ENCODE measurements at regions not wholly inside any gene's neighbourhood (a gene's known extent, or its start where the extent isn't known, plus 50 kb on each side); places are given as distances from the start of the nearest gene placed in this dataset.
"Not testable (repeated sequence)": the region's sequence is repeated elsewhere in the genome, so short reads cannot be mapped to it uniquely, and the experiment has no call there.

DNA sequence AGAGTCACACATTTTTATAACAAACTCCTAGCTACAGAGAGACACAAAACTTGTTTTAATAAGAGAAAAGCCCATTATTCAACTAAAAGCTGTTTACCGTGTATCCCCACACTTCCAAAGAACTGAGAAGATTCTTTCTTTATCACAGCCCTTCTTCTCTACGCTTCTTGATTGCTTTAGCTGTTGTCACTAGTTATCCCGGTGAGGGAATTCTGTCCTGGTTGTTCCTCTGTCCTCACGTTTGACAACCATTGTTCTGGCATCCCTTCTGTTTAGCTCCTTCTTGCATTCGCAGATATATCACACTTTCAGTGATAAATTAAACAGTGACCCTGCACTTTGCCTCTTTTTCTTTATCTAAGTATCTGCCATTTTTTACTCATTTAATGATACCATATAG, 1035.1 kb upstream of the PCDH20 start:
- Mint-ChIP-seq H3K9me3 (no peaks in the 10 kb centered on the region), H3K27me3 (no peaks in the 10 kb centered on the region), H3K4me1 (no peaks in the 10 kb centered on the region), H3K4me3 (no peak overlapping the region), H3K36me3 (ENCODE audit: low read depth) (no peaks in the 10 kb centered on the region), H3K27ac (no peak overlapping the region)
- DNase-seq, result no peak
- ATAC-seq, result no peak

DNA sequence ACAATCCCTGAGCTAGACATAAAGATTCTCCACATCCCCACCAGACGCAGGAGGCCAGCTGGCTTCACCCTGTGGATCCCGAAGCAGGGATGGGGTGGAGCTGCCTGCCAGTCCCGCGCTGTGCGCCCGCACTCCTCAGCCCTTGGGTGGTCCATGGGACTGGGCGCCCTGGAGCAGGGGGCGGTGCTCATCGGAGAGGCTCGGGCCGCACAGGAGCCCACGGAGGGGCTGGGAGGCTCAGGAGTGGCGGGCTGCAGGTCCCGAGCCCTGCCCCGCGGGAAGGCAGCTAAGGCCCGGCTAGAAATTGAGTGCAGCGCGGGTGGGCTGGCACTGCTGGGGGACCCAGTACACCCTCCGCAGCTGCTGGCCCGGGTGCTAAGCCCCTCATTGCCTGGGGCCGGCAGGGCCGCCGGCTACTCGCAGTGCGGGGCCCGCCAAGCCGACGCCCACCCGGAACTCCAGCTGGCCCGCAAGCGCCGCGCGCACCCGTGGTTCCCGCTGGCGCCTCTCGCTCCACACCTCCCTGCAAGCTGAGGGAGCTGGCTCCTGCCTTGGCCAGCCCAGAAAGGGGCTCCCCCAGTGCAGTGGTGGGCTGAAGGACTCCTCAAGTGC, 1032.2 kb upstream of the PCDH20 start:
- not testable (repeated sequence) for H3K9me3 Mint-ChIP-seq; ATAC-seq; H3K27me3 Mint-ChIP-seq; H3K4me1 Mint-ChIP-seq; H3K27ac Mint-ChIP-seq; H3K36me3 Mint-ChIP-seq (ENCODE audit: low read depth); DNase-seq; H3K4me3 Mint-ChIP-seq

DNA sequence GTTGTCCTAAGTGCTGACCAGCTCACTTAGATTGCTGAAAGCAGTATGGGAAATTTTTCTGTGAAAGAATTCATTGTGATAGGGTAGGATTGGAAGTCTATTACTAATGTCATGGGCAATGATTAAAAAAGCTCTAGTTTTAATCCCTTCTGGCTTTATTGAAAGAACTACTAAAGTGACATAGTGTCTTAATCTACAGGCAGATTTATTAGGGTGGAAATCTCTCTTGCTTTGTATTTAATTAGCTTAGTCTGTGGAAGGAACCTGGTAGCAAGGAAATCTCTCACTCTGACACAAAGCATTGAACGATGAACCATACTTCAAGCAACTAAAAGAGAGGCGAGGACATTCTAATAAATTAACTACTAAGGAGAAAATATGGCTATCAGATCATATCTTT, 1029.2 kb upstream of the PCDH20 start:
- H3K4me1 Mint-ChIP-seq, result no peaks in the 10 kb centered on the region
- no peaks in the 10 kb centered on the region for H3K27me3 Mint-ChIP-seq
- no peaks in the 10 kb centered on the region for H3K36me3 Mint-ChIP-seq (ENCODE audit: low read depth)
- H3K27ac Mint-ChIP-seq, result no peak overlapping the region
- ATAC-seq, result no peak
- H3K4me3 Mint-ChIP-seq, result no peak overlapping the region
- DNase-seq, result no peak
- H3K9me3 Mint-ChIP-seq, result peaks cover 3% of the 10 kb centered on the region

DNA sequence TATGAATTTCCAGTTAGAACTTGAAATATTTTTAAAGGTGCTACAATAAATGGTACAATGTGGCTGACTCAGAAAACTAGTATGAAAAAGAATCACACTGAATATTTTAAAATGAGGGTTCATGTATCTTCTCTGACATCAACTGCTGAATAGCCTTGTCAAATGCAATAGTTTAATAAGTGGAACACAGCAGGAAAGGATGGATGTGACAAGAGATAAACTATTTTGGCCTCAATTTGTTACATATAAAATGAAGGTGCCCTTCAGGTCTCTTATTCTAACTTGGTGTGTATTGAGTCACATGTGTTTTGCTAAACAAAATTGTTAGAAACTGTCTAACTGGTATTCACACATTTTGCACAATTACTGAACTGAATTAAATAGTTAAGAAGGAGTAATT, 1018.4 kb upstream of the PCDH20 start:
- Mint-ChIP-seq H3K4me3 (no peak overlapping the region), H3K36me3 (ENCODE audit: low read depth) (no peaks in the 10 kb centered on the region), H3K4me1 (no peaks in the 10 kb centered on the region), H3K27ac (no peak overlapping the region), H3K27me3 (no peaks in the 10 kb centered on the region), H3K9me3 (no peaks in the 10 kb centered on the region)
- ATAC-seq (no peak), DNase-seq (no peak)

DNA sequence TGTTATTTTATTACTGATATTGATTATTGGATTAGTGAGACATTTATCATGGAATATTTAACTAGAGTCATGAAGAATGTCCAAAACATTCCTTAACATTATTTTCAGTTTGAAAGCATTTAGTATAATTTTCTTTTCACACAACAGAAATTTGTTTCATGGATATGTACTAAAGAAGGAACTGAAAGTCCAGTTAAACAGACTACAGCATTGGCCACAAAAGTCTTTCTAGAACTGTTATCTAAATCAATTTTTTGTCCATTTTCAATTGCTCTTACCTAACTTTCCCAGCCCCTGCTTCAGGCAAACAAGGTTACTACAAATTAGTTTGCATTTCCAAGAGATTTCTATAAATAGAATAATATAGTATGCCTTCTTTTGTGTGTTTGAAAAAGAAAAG, 1018.0 kb upstream of the PCDH20 start:
- DNase-seq, result no peak
- H3K27me3 Mint-ChIP-seq, result no peaks in the 10 kb centered on the region

DNA sequence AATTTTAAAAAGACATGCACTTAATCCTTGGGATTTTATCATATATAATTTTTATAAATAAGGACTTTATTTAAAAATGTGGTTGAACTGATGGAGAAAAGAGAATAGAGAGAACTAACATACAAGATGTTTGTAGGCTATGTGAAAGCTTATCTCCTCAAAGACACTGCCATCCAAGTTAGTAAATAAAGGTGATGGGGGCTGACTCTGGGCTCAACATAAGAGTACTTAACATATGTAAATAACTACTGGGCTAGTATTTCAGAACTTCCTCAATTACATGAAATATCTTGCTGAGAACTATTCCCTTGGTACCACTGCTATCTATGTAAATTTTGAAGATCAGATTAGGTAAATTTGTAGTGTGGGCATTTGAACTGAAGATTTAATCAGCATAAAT, 1017.3 kb upstream of the PCDH20 start:
- no peak for ATAC-seq
- DNase-seq, result no peak
- H3K36me3 Mint-ChIP-seq (ENCODE audit: low read depth), result no peaks in the 10 kb centered on the region
- H3K4me3 Mint-ChIP-seq, result no peak overlapping the region
- no peaks in the 10 kb centered on the region for H3K9me3 Mint-ChIP-seq
- H3K4me1 Mint-ChIP-seq, result no peaks in the 10 kb centered on the region
- no peaks in the 10 kb centered on the region for H3K27me3 Mint-ChIP-seq
- no peak overlapping the region for H3K27ac Mint-ChIP-seq

More for the DNA sequence above, 1018.0 kb upstream of the PCDH20 start:
- H3K9me3 Mint-ChIP-seq, result no peaks in the 10 kb centered on the region
- H3K4me1 Mint-ChIP-seq, result no peaks in the 10 kb centered on the region
- H3K27ac Mint-ChIP-seq, result no peak overlapping the region
- ATAC-seq, result no peak
- H3K36me3 Mint-ChIP-seq (ENCODE audit: low read depth), result no peaks in the 10 kb centered on the region
- no peak overlapping the region for H3K4me3 Mint-ChIP-seq

DNA sequence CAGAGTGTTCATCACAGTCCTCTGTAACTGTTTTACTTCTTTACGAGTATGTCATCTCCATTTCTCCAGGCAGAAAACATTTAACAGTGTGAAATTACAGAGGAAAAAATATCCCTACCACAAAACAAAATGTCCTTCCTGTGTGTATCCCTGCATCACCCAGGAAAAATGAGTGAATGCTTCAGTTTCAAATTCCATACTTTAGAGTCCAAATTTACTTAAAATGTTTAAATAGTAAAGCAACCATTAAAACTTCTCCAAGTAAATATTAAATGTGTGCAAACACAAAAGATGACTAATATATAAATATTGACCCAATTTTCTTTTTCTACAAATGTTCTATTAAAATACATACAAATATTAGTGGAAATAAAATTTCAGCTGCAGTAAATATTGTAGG, 1016.6 kb upstream of the PCDH20 start:
- H3K36me3 Mint-ChIP-seq (ENCODE audit: low read depth), result no peaks in the 10 kb centered on the region
- no peak overlapping the region for H3K27ac Mint-ChIP-seq
- no peaks in the 10 kb centered on the region for H3K4me1 Mint-ChIP-seq
- H3K9me3 Mint-ChIP-seq, result no peaks in the 10 kb centered on the region
- DNase-seq (no peak), ATAC-seq (no peak)
- no peaks in the 10 kb centered on the region for H3K27me3 Mint-ChIP-seq
- no peak overlapping the region for H3K4me3 Mint-ChIP-seq

DNA sequence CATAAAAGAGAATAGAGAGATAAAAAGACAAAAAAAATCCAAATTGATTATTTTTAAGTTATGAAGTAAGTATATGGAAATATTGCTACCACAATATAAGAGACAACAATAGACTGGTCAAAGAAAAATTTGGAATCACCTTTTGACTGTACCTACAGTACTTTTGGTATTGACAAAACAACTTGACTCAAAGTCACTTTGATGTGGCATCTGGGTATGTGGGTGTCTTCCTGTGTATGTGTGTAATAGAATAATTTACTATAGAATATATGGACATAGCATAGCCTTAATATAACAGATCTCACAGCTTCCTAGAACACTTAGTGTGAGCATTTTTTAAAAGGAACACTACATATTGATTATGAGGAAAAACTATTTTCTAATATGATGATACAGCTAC, 1016.2 kb upstream of the PCDH20 start:
- DNase-seq (no peak), ATAC-seq (no peak)
- Mint-ChIP-seq H3K27me3 (no peaks in the 10 kb centered on the region), H3K9me3 (no peaks in the 10 kb centered on the region), H3K36me3 (ENCODE audit: low read depth) (no peaks in the 10 kb centered on the region), H3K27ac (no peak overlapping the region), H3K4me3 (no peak overlapping the region), H3K4me1 (no peaks in the 10 kb centered on the region)

DNA sequence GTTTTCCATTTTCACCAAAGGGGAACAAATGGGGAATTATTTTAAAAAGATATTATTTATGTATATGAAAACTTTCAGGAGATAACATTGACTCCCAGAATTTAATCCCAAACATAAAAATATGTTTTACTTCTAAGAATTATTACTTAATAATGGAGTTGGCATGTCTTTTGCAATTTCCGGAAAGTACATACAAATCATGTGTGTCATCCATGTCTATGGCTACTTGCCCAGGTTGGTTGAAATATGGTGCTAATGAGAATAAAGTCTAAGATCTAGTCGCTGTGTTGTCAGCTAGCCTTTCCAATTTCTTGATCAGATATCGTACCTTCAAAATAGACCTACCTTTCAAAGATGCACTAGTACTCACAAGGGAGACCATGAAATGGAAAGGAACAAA, 1003.2 kb upstream of the PCDH20 start:
- H3K4me3 Mint-ChIP-seq, result no peak overlapping the region
- no peaks in the 10 kb centered on the region for H3K4me1 Mint-ChIP-seq
- H3K9me3 Mint-ChIP-seq, result peaks cover 3% of the 10 kb centered on the region
- no peaks in the 10 kb centered on the region for H3K27me3 Mint-ChIP-seq
- H3K27ac Mint-ChIP-seq, result no peak overlapping the region
- H3K36me3 Mint-ChIP-seq (ENCODE audit: low read depth), result no peaks in the 10 kb centered on the region
- DNase-seq (no peak), ATAC-seq (no peak)

DNA sequence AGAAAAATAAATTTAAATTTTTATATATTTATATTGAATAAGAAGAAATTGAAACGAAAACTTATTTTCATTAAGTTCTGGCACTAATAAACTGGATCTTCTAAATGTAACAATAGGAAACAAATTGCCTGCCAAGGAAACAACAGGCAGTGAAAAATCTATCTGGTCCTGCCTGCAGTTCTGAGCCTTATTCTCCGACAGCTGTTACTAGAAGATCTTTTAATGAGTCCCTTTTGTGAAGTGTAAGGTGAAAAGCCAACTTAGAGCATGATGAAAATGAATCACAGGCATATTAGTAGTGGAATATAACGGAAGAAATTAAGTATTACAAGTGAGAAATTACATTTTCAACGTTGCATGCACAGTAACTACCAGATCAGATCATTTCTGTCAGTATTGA, 1002.7 kb upstream of the PCDH20 start:
- no peak overlapping the region for H3K27ac Mint-ChIP-seq
- no peak overlapping the region for H3K4me3 Mint-ChIP-seq
- DNase-seq (no peak), ATAC-seq (no peak)
- no peaks in the 10 kb centered on the region for H3K4me1 Mint-ChIP-seq
- H3K9me3 Mint-ChIP-seq, result peaks cover 3% of the 10 kb centered on the region
- no peaks in the 10 kb centered on the region for H3K36me3 Mint-ChIP-seq (ENCODE audit: low read depth)
- no peaks in the 10 kb centered on the region for H3K27me3 Mint-ChIP-seq

DNA sequence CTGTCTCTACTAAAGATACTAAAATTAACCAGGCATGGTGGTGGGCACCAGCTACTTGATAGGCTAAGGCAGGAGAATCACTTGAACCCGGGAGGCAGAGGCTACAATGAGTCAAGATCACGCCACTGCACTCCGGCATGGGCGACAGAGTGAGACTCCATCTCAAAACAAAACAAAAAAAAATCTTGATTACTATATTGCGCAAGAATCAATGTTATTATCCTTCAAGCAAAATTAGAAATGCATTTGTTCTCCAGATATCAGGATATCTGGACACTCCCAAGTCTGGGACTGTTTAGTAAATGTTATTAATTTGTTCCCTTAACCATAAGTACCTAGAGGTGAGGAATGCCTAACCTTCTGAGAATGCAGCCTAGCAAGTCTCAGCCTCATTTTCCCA, 992.2 kb upstream of the PCDH20 start:
- Mint-ChIP-seq H3K27ac (no peak overlapping the region), H3K9me3 (peaks cover 5% of the 10 kb centered on the region), H3K36me3 (ENCODE audit: low read depth) (no peaks in the 10 kb centered on the region), H3K4me1 (no peaks in the 10 kb centered on the region), H3K4me3 (no peak overlapping the region), H3K27me3 (no peaks in the 10 kb centered on the region)
- no peak for ATAC-seq
- DNase-seq, result no peak

DNA sequence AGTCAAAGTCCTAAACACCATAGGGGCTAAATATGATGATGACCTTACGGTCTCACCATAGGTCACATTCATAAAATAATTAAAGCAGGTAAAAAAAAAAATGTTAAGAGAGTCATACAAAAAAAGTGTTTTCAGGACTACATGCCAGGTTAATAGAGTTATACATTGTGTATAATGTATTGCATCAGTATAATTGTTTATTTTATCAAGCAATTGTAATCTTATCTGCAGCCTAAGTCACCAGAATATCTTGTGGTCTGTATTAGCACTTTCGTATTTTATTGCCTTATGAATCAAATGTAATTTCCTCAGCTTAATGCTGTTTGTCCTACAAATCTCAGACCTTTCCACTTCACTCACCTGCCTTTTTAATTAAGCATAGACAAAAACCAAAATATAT, 972.9 kb upstream of the PCDH20 start:
- H3K4me1 Mint-ChIP-seq, result no peaks in the 10 kb centered on the region
- H3K9me3 Mint-ChIP-seq, result peaks cover 4% of the 10 kb centered on the region
- H3K27ac Mint-ChIP-seq, result no peak overlapping the region
- ATAC-seq, result no peak
- DNase-seq, result no peak
- no peaks in the 10 kb centered on the region for H3K27me3 Mint-ChIP-seq
- no peak overlapping the region for H3K4me3 Mint-ChIP-seq
- no peaks in the 10 kb centered on the region for H3K36me3 Mint-ChIP-seq (ENCODE audit: low read depth)

DNA sequence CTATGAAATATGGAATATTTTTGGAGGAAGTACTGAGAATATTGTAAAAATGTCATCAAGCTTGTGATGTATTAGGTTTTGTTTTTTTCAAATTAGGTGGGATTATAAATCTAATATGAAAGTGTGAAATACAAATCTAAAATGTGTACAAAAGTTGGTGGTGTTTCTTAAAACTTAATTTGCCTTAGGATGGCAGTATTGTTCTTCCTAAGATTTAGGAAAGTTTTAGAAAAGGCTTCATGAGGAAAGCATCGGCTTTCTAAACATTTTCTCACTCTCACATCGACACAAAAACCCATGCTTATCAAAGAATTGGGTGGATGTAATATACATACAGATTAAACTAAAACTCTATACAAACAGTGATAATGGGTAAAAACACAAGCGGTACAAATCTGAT, 972.0 kb upstream of the PCDH20 start:
- no peaks in the 10 kb centered on the region for H3K27me3 Mint-ChIP-seq
- H3K9me3 Mint-ChIP-seq, result peaks cover 4% of the 10 kb centered on the region
- H3K27ac Mint-ChIP-seq, result no peak overlapping the region
- no peaks in the 10 kb centered on the region for H3K4me1 Mint-ChIP-seq
- ATAC-seq (no peak), DNase-seq (no peak)
- no peak overlapping the region for H3K4me3 Mint-ChIP-seq
- H3K36me3 Mint-ChIP-seq (ENCODE audit: low read depth), result no peaks in the 10 kb centered on the region

DNA sequence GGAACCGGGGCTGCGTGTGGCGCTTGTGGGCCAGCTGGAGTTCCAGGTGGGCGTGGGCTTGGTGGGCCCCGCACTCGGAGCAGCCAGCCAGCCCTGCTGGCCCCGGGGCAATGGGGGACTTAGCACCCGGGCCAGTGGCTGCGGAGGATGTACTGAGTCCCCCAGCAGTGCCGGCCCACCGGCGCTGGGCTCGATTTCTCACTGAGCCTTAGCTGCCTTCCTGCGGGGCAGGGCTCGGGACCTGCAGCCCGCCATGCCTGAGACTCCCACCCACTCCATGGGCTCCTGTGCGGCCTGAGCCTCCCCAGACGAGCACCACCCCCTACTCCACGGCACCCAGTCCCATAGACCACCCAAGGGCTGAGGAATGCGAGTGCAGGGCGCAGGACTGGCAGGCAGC, 963.6 kb upstream of the PCDH20 start:
- H3K4me3 Mint-ChIP-seq; H3K4me1 Mint-ChIP-seq; H3K27me3 Mint-ChIP-seq; H3K27ac Mint-ChIP-seq; H3K9me3 Mint-ChIP-seq; DNase-seq; H3K36me3 Mint-ChIP-seq (ENCODE audit: low read depth); ATAC-seq: not testable (repeated sequence)

DNA sequence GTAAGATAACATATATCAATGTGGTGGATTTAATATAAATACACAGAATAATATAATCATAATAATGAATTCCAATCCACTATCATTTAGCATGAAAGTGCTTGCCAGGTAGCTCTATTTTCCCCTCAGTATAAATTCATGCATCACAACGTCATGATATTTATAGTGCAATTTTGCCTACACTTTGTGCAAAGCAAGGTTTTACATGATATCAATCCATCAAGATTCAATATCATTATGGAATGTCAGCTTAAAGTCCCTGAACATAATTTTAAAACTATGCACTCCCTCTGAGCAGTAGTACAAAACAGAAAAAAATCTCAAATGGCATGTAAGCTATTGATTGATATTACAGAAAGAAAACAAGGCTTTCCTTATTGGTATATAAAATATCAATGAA, 962.2 kb upstream of the PCDH20 start:
- no peaks in the 10 kb centered on the region for H3K27me3 Mint-ChIP-seq
- no peak for DNase-seq
- no peak for ATAC-seq
- H3K4me1 Mint-ChIP-seq, result no peaks in the 10 kb centered on the region
- H3K36me3 Mint-ChIP-seq (ENCODE audit: low read depth), result no peaks in the 10 kb centered on the region
- H3K4me3 Mint-ChIP-seq, result no peak overlapping the region
- peaks cover 8% of the 10 kb centered on the region for H3K9me3 Mint-ChIP-seq
- no peak overlapping the region for H3K27ac Mint-ChIP-seq

DNA sequence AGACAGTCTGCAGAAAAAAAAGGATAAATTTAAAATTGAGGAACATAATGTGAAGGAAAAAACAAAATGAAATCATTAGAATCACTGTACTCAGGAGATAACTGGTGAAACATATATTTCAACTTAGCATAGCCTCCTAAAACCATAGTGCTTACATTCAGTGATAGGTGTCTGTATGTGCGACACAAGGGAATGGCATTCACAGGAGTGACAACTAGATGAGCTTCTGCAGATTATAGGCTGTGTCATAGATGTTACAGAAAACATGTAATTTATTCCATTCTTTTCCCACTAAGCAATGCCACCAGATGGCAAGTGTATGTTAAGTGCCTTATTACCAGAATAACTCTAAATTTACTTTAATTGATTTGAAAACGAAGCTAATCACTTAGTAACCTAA, 960.0 kb upstream of the PCDH20 start:
- Mint-ChIP-seq H3K27ac (no peak overlapping the region), H3K27me3 (no peaks in the 10 kb centered on the region), H3K9me3 (peaks cover 5% of the 10 kb centered on the region), H3K4me1 (no peaks in the 10 kb centered on the region), H3K4me3 (no peak overlapping the region), H3K36me3 (ENCODE audit: low read depth) (no peaks in the 10 kb centered on the region)
- ATAC-seq (no peak), DNase-seq (no peak)
